Tibial nerve (tissue), 4 donors: ENCODE measurements at regions not wholly inside any gene's neighbourhood (a gene's known extent, or its start where the extent isn't known, plus 50 kb on each side); places are given as distances from the start of the nearest gene placed in this dataset.

Experiments
- DNase-seq, 2 donors: peaks; one replicate each; pipeline ENCODE4 v3.0.0-alpha.2; 2019; ENCODE audit warnings: low spot score in 2 of 2
- H3K27ac ChIP-seq, 4 donors: fragments of 200-600 bp; sonication (generic) in 3 of 4; one replicate each; pipeline ENCODE4 v1.5.1; 2017 to 2019; ENCODE audit warnings: mild to moderate bottlenecking in 1 of 4
- H3K27me3 ChIP-seq, 2 donors: fragments of 200-600 bp; sonication (generic) in 1 of 2; one replicate each; pipeline versions ENCODE4 v1.5.1 to v1.6.0; 2017 to 2019
- H3K36me3 ChIP-seq, 3 donors: fragments of 200-600 bp; sonication (generic); one replicate each; pipeline ENCODE4 v1.5.1; 2018 to 2019
- H3K4me1 ChIP-seq, 4 donors: fragments of 200-600 bp; sonication (generic) in 3 of 4; one replicate each; pipeline ENCODE4 v1.5.1; 2017 to 2019
- H3K4me3 ChIP-seq, 4 donors: fragments of 200-600 bp; sonication (generic) in 3 of 4; one replicate each; pipeline ENCODE4 v1.5.1; 2017 to 2019; ENCODE audit warnings: mild to moderate bottlenecking in 1 of 4, moderate library complexity in 1 of 4
- H3K9me3 ChIP-seq, 4 donors: fragments of 200-600 bp; sonication (generic) in 3 of 4; one replicate each; pipeline ENCODE4 v1.5.1; 2017 to 2019
- CTCF ChIP-seq, 5 experiments: fragments of 200-600 bp in 3 of 5; fragments of 450-650 bp in 2 of 5; sonication (generic) in 3 of 5; IDR thresholded peaks; one replicate each; pipeline ENCODE4 v1.5.1; 2016 to 2019; ENCODE audit warnings: antibody characterized with exemption in 5 of 5, mild to moderate bottlenecking in 3 of 5, moderate library complexity in 2 of 5
- EP300 ChIP-seq, 2 donors: sonication (generic); formaldehyde crosslinking; IDR thresholded peaks; one replicate each; pipeline ENCODE4 v1.6.1; 2017; ENCODE audit warnings: antibody characterized with exemption in 2 of 2, mild to moderate bottlenecking in 1 of 2
- POLR2A ChIP-seq, 2 donors: fragments of 450-650 bp; IDR thresholded peaks; one replicate each; pipeline ENCODE4 v1.6.1; 2017; ENCODE audit warnings: antibody characterized with exemption in 2 of 2, mild to moderate bottlenecking in 2 of 2, moderate library complexity in 2 of 2
- WGBS, 2 donors: methylation state at CpG; one replicate each; pipeline ENCODE4 v1.1.5; 2018; 5-methylcytosine and 5-hydroxymethylcytosine counted together

GRCh38 chr6:113331021-113331420 is 526.1 kb upstream of the MARCKS start:
- Histone ChIP-seq H3K27ac (no peak overlapping the region), H3K4me3 (no peak overlapping the region), H3K9me3 (no peaks in the 10 kb centered on the region), H3K36me3 (no peaks in the 10 kb centered on the region), H3K4me1 (peaks cover 0 to 12% (median 0%) of the 10 kb centered on the region in 4 donors), H3K27me3 (no peaks in the 10 kb centered on the region)
- no peak for TF ChIP-seq CTCF (IDR thresholded peaks at IDR 0.05)
- no peak for TF ChIP-seq EP300 (IDR thresholded peaks at IDR 0.05)
- TF ChIP-seq POLR2A (IDR thresholded peaks at IDR 0.05) = no peak
- no peak for DNase-seq

- H3K4me3 ChIP-seq = no peak overlapping the region
- no peaks in the 10 kb centered on the region for H3K36me3 ChIP-seq
- TF ChIP-seq POLR2A (IDR thresholded peaks at IDR 0.05) = no peak
- no peak for TF ChIP-seq CTCF (IDR thresholded peaks at IDR 0.05)
- TF ChIP-seq EP300 (IDR thresholded peaks at IDR 0.05) = no peak
- no peaks in the 10 kb centered on the region for H3K27me3 ChIP-seq
- no peak for DNase-seq
- H3K9me3 ChIP-seq = no peaks in the 10 kb centered on the region
- no peak overlapping the region for H3K27ac ChIP-seq
- peaks cover 0 to 7% (median 0%) of the 10 kb centered on the region in 4 donors for H3K4me1 ChIP-seq
Observed at GRCh38 chr6:113338644-113339043, 518.5 kb upstream of the MARCKS start.

- no peak for DNase-seq
- H3K27ac ChIP-seq = no peak overlapping the region
- H3K9me3 ChIP-seq = no peaks in the 10 kb centered on the region
- peaks cover 0 to 7% (median 0%) of the 10 kb centered on the region in 4 donors for H3K4me1 ChIP-seq
- no peak for TF ChIP-seq CTCF (IDR thresholded peaks at IDR 0.05)
- TF ChIP-seq POLR2A (IDR thresholded peaks at IDR 0.05) = no peak
- no peak for TF ChIP-seq EP300 (IDR thresholded peaks at IDR 0.05)
- H3K27me3 ChIP-seq = no peaks in the 10 kb centered on the region
- no peak overlapping the region for H3K4me3 ChIP-seq
- H3K36me3 ChIP-seq = no peaks in the 10 kb centered on the region
Observed at GRCh38 chr6:113339209-113339608, 517.9 kb upstream of the MARCKS start.

GRCh38 chr6:113340371-113340770 is 516.8 kb upstream of the MARCKS start:
- WGBS, 2 donors = 95% methylated on average over 4 of the region's 4 CpGs
- no peak for DNase-seq

GRCh38 chr6:113343940-113344339 is 513.2 kb upstream of the MARCKS start:
- Histone ChIP-seq H3K4me1 (no peaks in the 10 kb centered on the region), H3K4me3 (no peak overlapping the region), H3K36me3 (no peaks in the 10 kb centered on the region), H3K27me3 (no peaks in the 10 kb centered on the region), H3K9me3 (no peaks in the 10 kb centered on the region), H3K27ac (no peak overlapping the region)
- DNase-seq = no peak
- WGBS, 2 donors = 0 to 90% methylated on average over 1 of the region's 1 CpG
- TF ChIP-seq POLR2A (IDR thresholded peaks at IDR 0.05) (no peak), CTCF (IDR thresholded peaks at IDR 0.05) (no peak), EP300 (IDR thresholded peaks at IDR 0.05) (no peak)

More at GRCh38 chr6:113340371-113340770, 516.8 kb upstream of the MARCKS start:
- no peak overlapping the region for H3K4me3 ChIP-seq
- H3K4me1 ChIP-seq = peaks cover 0 to 7% (median 0%) of the 10 kb centered on the region in 4 donors
- no peaks in the 10 kb centered on the region for H3K9me3 ChIP-seq
- no peak overlapping the region for H3K27ac ChIP-seq
- no peaks in the 10 kb centered on the region for H3K27me3 ChIP-seq
- H3K36me3 ChIP-seq = no peaks in the 10 kb centered on the region
- TF ChIP-seq EP300 (IDR thresholded peaks at IDR 0.05) = no peak
- TF ChIP-seq CTCF (IDR thresholded peaks at IDR 0.05) = no peak
- no peak for TF ChIP-seq POLR2A (IDR thresholded peaks at IDR 0.05)
